ENCODE measurements at regions not wholly inside any gene's neighbourhood (a gene's known extent, or its start where the extent isn't known, plus 50 kb on each side); places are given as distances from the start of the nearest gene placed in this dataset.
A peak's percentile ranks its signal among the peaks of the same experiment; 100 is the strongest.

DNA sequence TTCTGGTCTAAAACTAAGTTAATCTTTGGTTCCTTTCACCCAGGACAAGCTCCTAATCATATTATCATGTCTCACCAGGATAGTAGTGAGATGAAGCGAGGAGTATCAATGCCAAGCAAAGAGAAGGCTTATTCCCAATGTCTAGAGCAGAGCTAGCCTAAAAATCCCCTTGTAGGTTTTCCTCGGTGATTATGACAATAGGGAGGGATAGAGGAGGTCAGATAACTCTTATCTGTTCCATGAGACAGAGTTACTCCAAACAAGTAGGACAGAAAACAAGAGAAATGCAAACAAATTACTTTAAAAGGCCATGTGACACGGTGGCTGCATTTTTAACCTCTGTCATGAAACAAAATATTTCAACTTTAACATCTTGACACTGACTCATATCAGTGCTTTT lies 623.1 kb downstream of the ADCYAP1 start:
- no peak for DNase-seq
- Histone ChIP-seq H3K9me3 (no peaks in the 10 kb centered on the region), H3K4me1 (no peaks in the 10 kb centered on the region), H3K36me3 (no peaks in the 10 kb centered on the region), H3K4me3 (no peak overlapping the region), H3K27me3 (no peaks in the 10 kb centered on the region), H3K27ac (no peak overlapping the region)
- intact Hi-C loops (cut with DNase I), result no loop called here
- ATAC-seq, result peak in 1 of 4 donors; percentile 42
- WGBS (ENCODE audit: insufficient coverage, low coverage, low lambda C conversion rate, missing lambda C conversion rate), result 38% methylated on average over 3 of the region's 3 CpGs
- TF ChIP-seq, protein P1, sequence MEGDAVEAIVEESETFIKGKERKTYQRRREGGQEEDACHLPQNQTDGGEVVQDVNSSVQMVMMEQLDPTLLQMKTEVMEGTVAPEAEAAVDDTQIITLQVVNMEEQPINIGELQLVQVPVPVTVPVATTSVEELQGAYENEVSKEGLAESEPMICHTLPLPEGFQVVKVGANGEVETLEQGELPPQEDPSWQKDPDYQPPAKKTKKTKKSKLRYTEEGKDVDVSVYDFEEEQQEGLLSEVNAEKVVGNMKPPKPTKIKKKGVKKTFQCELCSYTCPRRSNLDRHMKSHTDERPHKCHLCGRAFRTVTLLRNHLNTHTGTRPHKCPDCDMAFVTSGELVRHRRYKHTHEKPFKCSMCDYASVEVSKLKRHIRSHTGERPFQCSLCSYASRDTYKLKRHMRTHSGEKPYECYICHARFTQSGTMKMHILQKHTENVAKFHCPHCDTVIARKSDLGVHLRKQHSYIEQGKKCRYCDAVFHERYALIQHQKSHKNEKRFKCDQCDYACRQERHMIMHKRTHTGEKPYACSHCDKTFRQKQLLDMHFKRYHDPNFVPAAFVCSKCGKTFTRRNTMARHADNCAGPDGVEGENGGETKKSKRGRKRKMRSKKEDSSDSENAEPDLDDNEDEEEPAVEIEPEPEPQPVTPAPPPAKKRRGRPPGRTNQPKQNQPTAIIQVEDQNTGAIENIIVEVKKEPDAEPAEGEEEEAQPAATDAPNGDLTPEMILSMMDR (IDR thresholded peaks at IDR 0.05), result no peak
- no peak for TF ChIP-seq POLR2A (IDR thresholded peaks at IDR 0.05)

DNA sequence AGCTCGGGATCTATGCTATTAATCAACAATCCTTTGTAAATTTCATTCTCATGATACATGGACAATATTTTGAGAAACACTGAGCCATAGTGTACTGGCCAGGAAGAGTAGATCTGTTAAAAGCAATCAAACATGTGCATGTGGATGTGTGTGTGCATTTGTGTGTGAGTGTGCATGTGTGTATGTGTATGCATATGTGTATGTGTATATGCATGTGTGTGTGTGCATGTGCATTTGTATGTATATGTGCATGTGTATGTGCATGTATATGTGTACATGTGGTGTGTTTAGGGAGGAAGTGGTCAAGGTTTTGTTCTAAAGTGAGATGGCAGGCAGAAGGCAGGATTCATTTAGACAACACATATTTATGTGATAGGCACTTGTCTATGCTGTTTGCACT lies 623.8 kb downstream of the ADCYAP1 start:
- Histone ChIP-seq H3K4me1 (no peaks in the 10 kb centered on the region), H3K4me3 (no peak overlapping the region), H3K27me3 (no peaks in the 10 kb centered on the region), H3K36me3 (no peaks in the 10 kb centered on the region), H3K9me3 (no peaks in the 10 kb centered on the region), H3K27ac (no peak overlapping the region)
- TF ChIP-seq POLR2A (IDR thresholded peaks at IDR 0.05), result no peak
- no peak for ATAC-seq
- no peak for DNase-seq
- WGBS (ENCODE audit: insufficient coverage, low coverage, low lambda C conversion rate, missing lambda C conversion rate), result 64% methylated on average over 1 of the region's 1 CpG
- intact Hi-C loops (cut with DNase I), result no loop called here

DNA sequence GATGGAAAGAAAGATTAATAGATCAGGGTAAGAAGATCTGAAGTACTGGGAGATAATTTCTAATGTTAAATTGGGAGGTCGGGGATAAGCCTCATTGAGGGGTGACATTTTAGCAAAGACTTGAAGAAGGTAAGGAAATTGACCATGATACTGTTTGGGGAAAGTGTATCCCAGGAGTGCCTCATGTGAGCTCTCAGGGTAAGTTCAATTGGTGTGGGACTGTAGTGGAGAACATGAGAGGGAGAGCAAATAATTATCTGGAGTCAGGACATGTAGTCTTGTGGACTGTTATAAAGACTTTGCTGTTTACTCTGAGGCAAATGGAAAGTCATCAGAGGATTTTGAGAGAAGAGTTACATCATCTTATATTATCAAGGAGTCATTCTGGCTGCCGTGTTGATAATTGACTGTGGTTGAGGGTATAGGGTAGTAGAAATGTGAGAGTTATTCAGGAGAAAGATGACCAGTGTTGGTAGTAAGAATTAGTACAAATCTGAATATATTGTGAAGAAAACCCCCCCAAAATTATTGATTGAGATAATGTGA lies 624.4 kb downstream of the ADCYAP1 start:
- H3K36me3 ChIP-seq, result no peaks in the 10 kb centered on the region
- ATAC-seq (no peak), DNase-seq (no peak)
- no peaks in the 10 kb centered on the region for H3K4me1 ChIP-seq
- H3K27me3 ChIP-seq, result no peaks in the 10 kb centered on the region
- TF ChIP-seq, protein P1 (IDR thresholded peaks at IDR 0.05), result no peak
- TF ChIP-seq POLR2A (IDR thresholded peaks at IDR 0.05), result no peak
- no peaks in the 10 kb centered on the region for H3K9me3 ChIP-seq
- no peak overlapping the region for H3K27ac ChIP-seq
- H3K4me3 ChIP-seq, result no peak overlapping the region
- WGBS (ENCODE audit: insufficient coverage, low coverage, low lambda C conversion rate, missing lambda C conversion rate), result 47% methylated on average over 2 of the region's 2 CpGs
- intact Hi-C loops (cut with DNase I), result no loop called here

DNA sequence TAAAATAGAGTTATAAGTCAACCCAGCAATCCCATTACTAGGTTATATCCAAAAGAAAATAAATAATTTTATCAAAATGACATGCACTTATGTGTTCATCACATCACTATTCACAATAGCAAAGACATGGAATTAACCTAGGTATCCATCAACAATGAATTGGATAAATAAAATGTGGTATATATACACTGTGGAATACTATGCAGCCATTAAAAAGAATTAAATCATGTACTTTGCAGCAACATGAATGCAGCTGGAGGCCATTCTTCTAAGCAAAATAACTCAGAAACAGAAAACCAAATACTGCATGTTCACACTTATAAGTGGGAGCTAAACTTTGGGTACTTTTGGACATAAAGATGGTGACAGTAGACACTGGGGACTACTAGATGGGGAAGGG lies 626.0 kb downstream of the ADCYAP1 start:
- no peak for ATAC-seq
- Histone ChIP-seq H3K4me3 (no peak overlapping the region), H3K9me3 (no peaks in the 10 kb centered on the region), H3K27ac (no peak overlapping the region), H3K36me3 (no peaks in the 10 kb centered on the region), H3K4me1 (no peaks in the 10 kb centered on the region), H3K27me3 (no peaks in the 10 kb centered on the region)
- TF ChIP-seq POLR2A (IDR thresholded peaks at IDR 0.05), result no peak
- TF ChIP-seq, protein P1 (IDR thresholded peaks at IDR 0.05), result no peak
- intact Hi-C loops (cut with DNase I), result no loop called here
- DNase-seq, result no peak

DNA sequence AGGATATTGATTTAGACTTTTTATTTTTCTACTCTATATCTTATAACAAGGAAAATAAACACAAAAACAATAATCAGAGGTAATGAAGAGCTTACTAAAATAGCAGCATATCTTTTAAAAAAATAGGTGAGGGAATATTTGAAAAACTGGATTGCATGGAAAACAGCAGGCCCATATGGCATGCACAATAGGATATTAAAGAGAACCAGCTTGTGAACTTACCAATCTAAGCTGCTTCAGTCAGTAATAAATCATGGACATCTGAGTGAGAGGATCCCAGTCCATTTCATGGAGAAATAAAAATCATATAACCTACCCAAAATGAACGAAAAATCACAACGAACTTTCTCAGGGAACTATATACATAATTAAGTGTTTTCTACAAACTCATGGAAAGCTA lies 634.6 kb downstream of the ADCYAP1 start:
- Histone ChIP-seq H3K27me3 (no peaks in the 10 kb centered on the region), H3K36me3 (no peaks in the 10 kb centered on the region), H3K4me1 (no peaks in the 10 kb centered on the region), H3K9me3 (no peaks in the 10 kb centered on the region), H3K27ac (no peak overlapping the region), H3K4me3 (no peak overlapping the region)
- no peak for DNase-seq
- intact Hi-C loops (cut with DNase I), result no loop called here
- whole genome bisulfite sequencing (ENCODE audit: insufficient coverage, low coverage, low lambda C conversion rate, missing lambda C conversion rate), result 81% methylated on average over 2 of the region's 2 CpGs
- TF ChIP-seq, protein P1 (IDR thresholded peaks at IDR 0.05), result no peak
- TF ChIP-seq POLR2A (IDR thresholded peaks at IDR 0.05), result no peak
- ATAC-seq, result no peak

Data from right lobe of liver (tissue), 6 donors.